ENCODE measurements at regions not wholly inside any gene's neighbourhood (a gene's known extent, or its start where the extent isn't known, plus 50 kb on each side); places are given as distances from the start of the nearest gene placed in this dataset.
"Not testable (repeated sequence)": the region's sequence is repeated elsewhere in the genome, so short reads cannot be mapped to it uniquely, and the experiment has no call there.

- Histone ChIP-seq H3K4me1 (ENCODE audit: control insufficient read depth, extremely low read depth, insufficient read depth, low read length) (no peaks in the 10 kb centered on the region), H3K9me3 (ENCODE audit: control insufficient read depth, insufficient read depth, low read depth, low read length) (no peaks in the 10 kb centered on the region), H3K9ac (ENCODE audit: insufficient read depth, low read length) (no peak overlapping the region), H2AFZ (ENCODE audit: low read length) (no peak overlapping the region), H3K36me3 (ENCODE audit: control insufficient read depth, insufficient read depth, low read length) (no peaks in the 10 kb centered on the region), H3K4me2 (ENCODE audit: extremely low read depth, insufficient read depth, low read length) (no peak overlapping the region), H3K79me2 (ENCODE audit: control insufficient read depth, insufficient read depth, low read length) (no peaks in the 10 kb centered on the region), H4K20me1 (ENCODE audit: control insufficient read depth, extremely low read depth, insufficient read depth, low read length) (no peaks in the 10 kb centered on the region), H3K27me3 (ENCODE audit: control insufficient read depth, insufficient read depth, low read length) (no peaks in the 10 kb centered on the region), H3K4me3 (replicated peaks in 1 of 4; ENCODE audit: control extremely low read depth in 1 of 4, insufficient read depth in 1 of 4, low read depth in 3 of 4, low read length in 4 of 4) (no peak overlapping the region), H3K27ac (ENCODE audit: insufficient read depth, low read length) (no peak overlapping the region)
- DNase-seq (ENCODE audit: low read depth in 2 of 2), result no peak
- TF ChIP-seq EZH2 (IDR thresholded peaks at IDR 0.05; ENCODE audit: low read length, missing control alignments), result no peak
- TF ChIP-seq CTCF (conservative IDR thresholded peaks at IDR 0.05 in 1 of 2, IDR thresholded peaks at IDR 0.05 in 1 of 2; ENCODE audit: low read depth in 1 of 2, low read length in 2 of 2), result no peak
Observed at GRCh38 chr1:191517826-191518225, 640.4 kb upstream of the RGS18 start.

GRCh38 chr1:191519519-191519918, 638.7 kb upstream of the RGS18 start:
- no peaks in the 10 kb centered on the region for H4K20me1 ChIP-seq (ENCODE audit: control insufficient read depth, extremely low read depth, insufficient read depth, low read length)

GRCh38 chr1:191520345-191520744, 637.9 kb upstream of the RGS18 start:
- Histone ChIP-seq H3K9me3 (ENCODE audit: control insufficient read depth, insufficient read depth, low read depth, low read length) (no peaks in the 10 kb centered on the region), H2AFZ (ENCODE audit: low read length) (no peak overlapping the region), H3K4me1 (ENCODE audit: control insufficient read depth, extremely low read depth, insufficient read depth, low read length) (no peaks in the 10 kb centered on the region), H3K9ac (ENCODE audit: insufficient read depth, low read length) (no peak overlapping the region), H3K36me3 (ENCODE audit: control insufficient read depth, insufficient read depth, low read length) (no peaks in the 10 kb centered on the region), H3K27ac (ENCODE audit: insufficient read depth, low read length) (no peak overlapping the region), H3K79me2 (ENCODE audit: control insufficient read depth, insufficient read depth, low read length) (no peaks in the 10 kb centered on the region), H3K4me3 (replicated peaks in 1 of 4; ENCODE audit: control extremely low read depth in 1 of 4, insufficient read depth in 1 of 4, low read depth in 3 of 4, low read length in 4 of 4) (no peak overlapping the region), H3K4me2 (ENCODE audit: extremely low read depth, insufficient read depth, low read length) (no peak overlapping the region), H3K27me3 (ENCODE audit: control insufficient read depth, insufficient read depth, low read length) (no peaks in the 10 kb centered on the region), H4K20me1 (ENCODE audit: control insufficient read depth, extremely low read depth, insufficient read depth, low read length) (no peaks in the 10 kb centered on the region)
- DNase-seq (ENCODE audit: low read depth in 2 of 2), result no peak
- TF ChIP-seq EZH2 (IDR thresholded peaks at IDR 0.05; ENCODE audit: low read length, missing control alignments) (no peak), CTCF (conservative IDR thresholded peaks at IDR 0.05 in 1 of 2, IDR thresholded peaks at IDR 0.05 in 1 of 2; ENCODE audit: low read depth in 1 of 2, low read length in 2 of 2) (no peak)

More at GRCh38 chr1:191519519-191519918, 638.7 kb upstream of the RGS18 start:
- Histone ChIP-seq H3K4me1 (ENCODE audit: control insufficient read depth, extremely low read depth, insufficient read depth, low read length) (no peaks in the 10 kb centered on the region), H3K79me2 (ENCODE audit: control insufficient read depth, insufficient read depth, low read length) (no peaks in the 10 kb centered on the region), H2AFZ (ENCODE audit: low read length) (no peak overlapping the region), H3K4me2 (ENCODE audit: extremely low read depth, insufficient read depth, low read length) (no peak overlapping the region), H3K9ac (ENCODE audit: insufficient read depth, low read length) (no peak overlapping the region), H3K36me3 (ENCODE audit: control insufficient read depth, insufficient read depth, low read length) (no peaks in the 10 kb centered on the region), H3K27me3 (ENCODE audit: control insufficient read depth, insufficient read depth, low read length) (no peaks in the 10 kb centered on the region), H3K9me3 (ENCODE audit: control insufficient read depth, insufficient read depth, low read depth, low read length) (no peaks in the 10 kb centered on the region), H3K27ac (ENCODE audit: insufficient read depth, low read length) (no peak overlapping the region), H3K4me3 (replicated peaks in 1 of 4; ENCODE audit: control extremely low read depth in 1 of 4, insufficient read depth in 1 of 4, low read depth in 3 of 4, low read length in 4 of 4) (no peak overlapping the region)
- TF ChIP-seq EZH2 (IDR thresholded peaks at IDR 0.05; ENCODE audit: low read length, missing control alignments) (no peak), CTCF (conservative IDR thresholded peaks at IDR 0.05 in 1 of 2, IDR thresholded peaks at IDR 0.05 in 1 of 2; ENCODE audit: low read depth in 1 of 2, low read length in 2 of 2) (no peak)
- DNase-seq (ENCODE audit: low read depth in 2 of 2), result no peak

- H3K9ac ChIP-seq (ENCODE audit: insufficient read depth, low read length); H3K27me3 ChIP-seq (ENCODE audit: control insufficient read depth, insufficient read depth, low read length); H3K27ac ChIP-seq (ENCODE audit: insufficient read depth, low read length); H3K4me2 ChIP-seq (ENCODE audit: extremely low read depth, insufficient read depth, low read length); H3K36me3 ChIP-seq (ENCODE audit: control insufficient read depth, insufficient read depth, low read length); H3K79me2 ChIP-seq (ENCODE audit: control insufficient read depth, insufficient read depth, low read length); DNase-seq (ENCODE audit: low read depth in 2 of 2); H3K9me3 ChIP-seq (ENCODE audit: control insufficient read depth, insufficient read depth, low read depth, low read length); H3K4me1 ChIP-seq (ENCODE audit: control insufficient read depth, extremely low read depth, insufficient read depth, low read length); H2AFZ ChIP-seq (ENCODE audit: low read length); H3K4me3 ChIP-seq (replicated peaks in 1 of 4; ENCODE audit: control extremely low read depth in 1 of 4, insufficient read depth in 1 of 4, low read depth in 3 of 4, low read length in 4 of 4); H4K20me1 ChIP-seq (ENCODE audit: control insufficient read depth, extremely low read depth, insufficient read depth, low read length): not testable (repeated sequence)
Observed at GRCh38 chr1:191525944-191526343, 632.3 kb upstream of the RGS18 start.

Measured in fibroblast of lung (primary cell).